MCF 10A (cell line): ENCODE measurements at regions not wholly inside any gene's neighbourhood (a gene's known extent, or its start where the extent isn't known, plus 50 kb on each side); places are given as distances from the start of the nearest gene placed in this dataset.

Source experiments
- BruUV-seq: library from RNA; stranded (reverse); fragments of 400-500 nt; replicated peaks from 2 replicates; lab custom pipeline; 2021; lab: Mats Ljungman, UMichigan
- CTCF ChIA-PET: fragments of 300-600 bp; sonication (Branson Sonifier 250); formaldehyde crosslinking; extraction: SDS; loops from one replicate; lab custom pipeline; 2021; ENCODE audit warnings: antibody characterized with exemption, inconsistent platforms; lab: Yijun Ruan, JAX
- POLR2A ChIA-PET: fragments of 300-600, 350-650 bp; sonication (Branson Sonifier 250); formaldehyde crosslinking; extraction: SDS; loops from one replicate; lab custom pipeline; 2020; ENCODE audit warnings: antibody characterized with exemption, inconsistent platforms; lab: Yijun Ruan, JAX
- DNase-seq: peaks from one replicate; pipeline ENCODE4 v3.0.0-alpha.2; 2018; ENCODE audit not compliant: unreplicated experiment
- H3K27ac Mint-ChIP-seq: one replicate; pipeline ENCODE4 v1.8.0; 2022; ENCODE audit warnings: mild to moderate bottlenecking, low read depth, mixed read lengths; ENCODE audit not compliant: unreplicated experiment
- H3K27me3 Mint-ChIP-seq: one replicate; pipeline ENCODE4 v1.8.0; 2022; ENCODE audit warnings: mixed read lengths; ENCODE audit not compliant: insufficient read depth, unreplicated experiment
- H3K36me3 Mint-ChIP-seq: one replicate; pipeline ENCODE4 v1.8.0; 2022; ENCODE audit warnings: mild to moderate bottlenecking, moderate library complexity, mixed read lengths; ENCODE audit not compliant: insufficient read depth, unreplicated experiment
- H3K4me1 Mint-ChIP-seq: one replicate; pipeline ENCODE4 v1.8.0; 2022; ENCODE audit warnings: mixed read lengths; ENCODE audit not compliant: insufficient read depth, unreplicated experiment
- H3K4me3 Mint-ChIP-seq: one replicate; pipeline ENCODE4 v1.8.0; 2022; ENCODE audit warnings: mild to moderate bottlenecking, moderate library complexity, mixed read lengths; ENCODE audit not compliant: unreplicated experiment
- H3K9me3 Mint-ChIP-seq: one replicate; pipeline ENCODE4 v1.8.0; 2022; ENCODE audit warnings: mixed read lengths; ENCODE audit not compliant: unreplicated experiment
- CTCF ChIP-seq: fragments of 200-600 bp; IDR thresholded peaks from one replicate; pipeline ENCODE4 v1.8.0; 2022; ENCODE audit warnings: antibody characterized with exemption, mild to moderate bottlenecking; ENCODE audit not compliant: unreplicated experiment
- intact Hi-C: fragments of 100-400 bp; cut with micrococcal nuclease; formaldehyde crosslinking; loops from 2 replicates; pipeline ENCODE4 v1.14.1; 2022

- BruUV-seq, result no TSS peak
- Mint-ChIP-seq H3K27ac (peak overlapping the region; percentile 11), H3K9me3 (peaks cover 7% of the 10 kb centered on the region), H3K36me3 (no peaks in the 10 kb centered on the region), H3K4me1 (no peaks in the 10 kb centered on the region), H3K4me3 (no peak overlapping the region), H3K27me3 (no peaks in the 10 kb centered on the region)
- DNase-seq, result peak; percentile 87
- intact Hi-C loops, result no loop called here
- TF ChIP-seq CTCF, result no peak
- POLR2A ChIA-PET, result interaction anchor here (0.7 to 1.2 kb wide), 2 partner anchors 83 to 785 kb away, joined by 3 to 5 read pairs; no protein-coding TSS in a partner anchor
- CTCF ChIA-PET, result interaction anchor here (0.7 kb wide), 1 partner anchor 658 kb away, joined by 3 read pairs; no protein-coding TSS in a partner anchor
Measured at GRCh38 chr2:8086796-8087479, 594.9 kb upstream of the ID2 start.

GRCh38 chr2:8087480-8087840 lies 594.4 kb upstream of the ID2 start:
- TF ChIP-seq CTCF, result no peak
- ChIA-PET POLR2A (interaction anchor here (0.7 to 1.2 kb wide), 2 partner anchors 83 to 785 kb away, joined by 3 to 5 read pairs; no protein-coding TSS in a partner anchor), CTCF (interaction anchor here (0.7 to 1.1 kb wide), 2 partner anchors 658 to 990 kb away, joined by 3 to 4 read pairs; no protein-coding TSS in a partner anchor)
- Mint-ChIP-seq H3K27me3 (no peaks in the 10 kb centered on the region), H3K9me3 (peaks cover 7% of the 10 kb centered on the region), H3K4me1 (no peaks in the 10 kb centered on the region), H3K27ac (no peak overlapping the region), H3K36me3 (no peaks in the 10 kb centered on the region), H3K4me3 (no peak overlapping the region)
- intact Hi-C loops, result no loop called here
- no TSS peak for BruUV-seq
- no peak for DNase-seq

- Mint-ChIP-seq H3K4me1 (no peaks in the 10 kb centered on the region), H3K27me3 (no peaks in the 10 kb centered on the region), H3K9me3 (no peaks in the 10 kb centered on the region), H3K27ac (no peak overlapping the region), H3K36me3 (no peaks in the 10 kb centered on the region), H3K4me3 (no peak overlapping the region)
- DNase-seq, result no peak
- intact Hi-C loops, result no loop called here
- TF ChIP-seq CTCF, result no peak
- BruUV-seq, result no TSS peak
- ChIA-PET CTCF (no interaction called here), POLR2A (no interaction called here)
Measured at GRCh38 chr2:8088810-8089209, 593.0 kb upstream of the ID2 start.

- H3K9me3 Mint-ChIP-seq, result no peaks in the 10 kb centered on the region
- H3K36me3 Mint-ChIP-seq, result peaks cover 6% of the 10 kb centered on the region
- intact Hi-C loops, result no loop called here
- no peaks in the 10 kb centered on the region for H3K27me3 Mint-ChIP-seq
- TF ChIP-seq CTCF, result no peak
- peak; percentile 9 for DNase-seq
- no peak overlapping the region for H3K27ac Mint-ChIP-seq
- no peak overlapping the region for H3K4me3 Mint-ChIP-seq
- ChIA-PET POLR2A (no interaction called here), CTCF (no interaction called here)
- no TSS peak for BruUV-seq
- H3K4me1 Mint-ChIP-seq, result no peaks in the 10 kb centered on the region
Measured at GRCh38 chr2:8089596-8089995, 592.3 kb upstream of the ID2 start.
